HFF-Myc (cell line): ENCODE measurements at regions not wholly inside any gene's neighbourhood (a gene's known extent, or its start where the extent isn't known, plus 50 kb on each side); places are given as distances from the start of the nearest gene placed in this dataset.
"Not testable (repeated sequence)": the region's sequence is repeated elsewhere in the genome, so short reads cannot be mapped to it uniquely, and the experiment has no call there.

Experiments used
- DNase-seq: peaks from one replicate; pipeline ENCODE4 v3.0.0-alpha.2; 2011; ENCODE audit warnings: low read depth; ENCODE audit errors: extremely low read depth
- H3K4me3 ChIP-seq: replicated peaks from 2 replicates; pipeline ENCODE4 v1.5.1; 2011; ENCODE audit warnings: low read depth, mild to moderate bottlenecking, control low read depth, low read length
- TF ChIP-seq, protein P1 (sequence below): IDR thresholded peaks from 2 replicates; pipeline ENCODE4 v1.5.1; 2012; ENCODE audit warnings: mild to moderate bottlenecking, low read depth, low read length, control low read depth; ENCODE audit errors: missing control alignments

DNA sequence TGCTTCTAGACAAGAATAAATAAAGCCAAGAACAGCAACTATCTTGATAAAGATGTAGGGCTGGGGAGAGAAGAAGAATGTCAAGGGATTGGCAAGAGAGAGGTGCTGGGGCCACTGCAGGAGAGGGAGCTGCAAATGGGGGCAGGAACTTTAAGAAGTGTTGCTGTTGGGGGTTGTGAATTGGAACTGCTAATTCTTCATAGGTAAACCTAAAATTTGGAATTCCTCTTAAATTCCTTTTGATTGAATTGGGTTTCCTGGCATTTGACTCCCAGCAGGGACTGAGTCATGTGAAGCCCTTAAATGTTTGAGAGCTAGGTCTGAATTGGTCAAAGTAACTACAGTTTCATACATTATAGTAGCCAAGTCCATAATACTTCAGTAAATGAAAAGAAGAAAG lies 305.6 kb upstream of the TMTC4 start:
- no peak for DNase-seq
- TF ChIP-seq, protein P1, sequence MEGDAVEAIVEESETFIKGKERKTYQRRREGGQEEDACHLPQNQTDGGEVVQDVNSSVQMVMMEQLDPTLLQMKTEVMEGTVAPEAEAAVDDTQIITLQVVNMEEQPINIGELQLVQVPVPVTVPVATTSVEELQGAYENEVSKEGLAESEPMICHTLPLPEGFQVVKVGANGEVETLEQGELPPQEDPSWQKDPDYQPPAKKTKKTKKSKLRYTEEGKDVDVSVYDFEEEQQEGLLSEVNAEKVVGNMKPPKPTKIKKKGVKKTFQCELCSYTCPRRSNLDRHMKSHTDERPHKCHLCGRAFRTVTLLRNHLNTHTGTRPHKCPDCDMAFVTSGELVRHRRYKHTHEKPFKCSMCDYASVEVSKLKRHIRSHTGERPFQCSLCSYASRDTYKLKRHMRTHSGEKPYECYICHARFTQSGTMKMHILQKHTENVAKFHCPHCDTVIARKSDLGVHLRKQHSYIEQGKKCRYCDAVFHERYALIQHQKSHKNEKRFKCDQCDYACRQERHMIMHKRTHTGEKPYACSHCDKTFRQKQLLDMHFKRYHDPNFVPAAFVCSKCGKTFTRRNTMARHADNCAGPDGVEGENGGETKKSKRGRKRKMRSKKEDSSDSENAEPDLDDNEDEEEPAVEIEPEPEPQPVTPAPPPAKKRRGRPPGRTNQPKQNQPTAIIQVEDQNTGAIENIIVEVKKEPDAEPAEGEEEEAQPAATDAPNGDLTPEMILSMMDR, result no peak
- H3K4me3 ChIP-seq, result no peak overlapping the region

DNA sequence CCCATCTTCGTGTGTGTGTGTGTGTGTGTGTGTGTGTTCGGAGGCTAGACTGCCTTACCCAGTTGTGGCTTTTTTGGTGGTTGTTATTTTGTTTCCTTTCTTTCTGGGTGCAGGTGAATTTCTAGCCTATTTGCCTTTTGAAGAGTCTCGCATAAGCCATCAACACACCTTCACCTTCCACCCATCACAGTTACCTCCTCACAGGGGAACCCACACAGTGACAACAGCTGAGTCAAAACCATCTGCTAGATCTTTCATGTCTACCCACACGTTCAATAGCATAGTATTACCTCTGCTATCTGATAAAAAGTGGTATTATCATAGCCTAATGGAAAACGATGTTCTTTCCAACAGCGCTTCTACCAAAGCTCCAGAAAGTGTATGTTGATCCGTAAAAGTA lies 303.2 kb upstream of the TMTC4 start:
- DNase-seq, result no peak
- no peak overlapping the region for H3K4me3 ChIP-seq
- TF ChIP-seq, protein P1, result no peak

DNA sequence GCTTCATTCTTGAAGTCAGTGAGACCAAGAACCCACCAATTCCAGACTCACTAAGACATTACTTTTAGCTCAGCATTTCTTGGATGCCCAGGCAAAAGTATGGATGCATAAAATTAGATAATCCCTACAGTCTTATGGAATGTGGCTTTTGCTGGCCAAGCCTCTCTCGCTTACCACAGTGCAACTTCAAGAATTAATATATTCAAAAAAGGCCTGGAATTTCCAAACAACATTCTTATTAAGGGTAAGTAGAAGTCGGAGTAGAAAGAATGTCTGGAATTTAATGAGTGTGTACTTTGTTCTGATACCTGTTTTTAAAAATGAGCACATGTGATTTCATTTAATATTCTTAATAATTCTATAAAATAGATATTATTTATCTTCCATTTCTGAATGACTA lies 302.4 kb upstream of the TMTC4 start:
- DNase-seq, result no peak
- TF ChIP-seq, protein P1, result no peak
- H3K4me3 ChIP-seq, result no peak overlapping the region

DNA sequence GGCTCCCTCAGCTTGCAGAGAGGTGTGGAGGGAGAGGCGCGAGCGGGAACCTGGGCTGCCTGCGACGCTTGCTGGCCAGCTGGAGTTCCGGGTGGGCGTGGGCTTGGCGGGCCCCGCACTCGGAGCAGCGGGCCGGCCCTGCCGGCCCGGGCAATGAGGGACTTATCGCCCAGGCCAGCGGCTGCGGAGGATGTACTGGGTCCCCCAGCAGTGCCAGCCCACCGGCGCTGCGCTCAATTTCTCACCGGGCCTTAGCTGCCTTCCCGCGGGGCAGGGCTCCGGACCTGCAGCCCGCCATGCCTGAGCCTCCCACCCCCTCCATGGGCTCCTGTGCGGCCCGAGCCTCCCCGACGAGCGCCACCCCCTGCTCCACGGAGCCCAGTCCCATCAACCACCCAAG lies 301.1 kb upstream of the TMTC4 start:
- DNase-seq, H3K4me3 ChIP-seq: not testable (repeated sequence)

DNA sequence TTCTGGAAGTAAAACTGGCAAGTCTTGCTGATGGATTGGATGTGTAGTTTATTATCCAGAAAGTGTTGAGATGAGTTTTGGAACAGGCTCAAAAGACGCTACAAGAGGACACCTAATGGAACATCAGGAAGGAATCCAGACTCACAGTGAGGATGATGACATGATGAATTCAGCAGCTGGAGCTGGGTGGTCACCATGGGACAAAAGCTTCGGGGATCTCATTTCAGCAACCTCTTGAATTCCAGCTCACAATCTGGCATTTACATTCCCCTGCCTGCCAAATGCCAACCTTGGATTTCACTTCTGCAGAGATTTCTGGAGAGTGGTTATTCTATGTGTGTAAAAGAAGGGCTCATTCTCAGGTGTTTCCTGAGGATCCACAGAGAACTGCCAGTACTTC lies 288.0 kb upstream of the TMTC4 start:
- no peak overlapping the region for H3K4me3 ChIP-seq
- DNase-seq, result no peak
- TF ChIP-seq, protein P1, result no peak

DNA sequence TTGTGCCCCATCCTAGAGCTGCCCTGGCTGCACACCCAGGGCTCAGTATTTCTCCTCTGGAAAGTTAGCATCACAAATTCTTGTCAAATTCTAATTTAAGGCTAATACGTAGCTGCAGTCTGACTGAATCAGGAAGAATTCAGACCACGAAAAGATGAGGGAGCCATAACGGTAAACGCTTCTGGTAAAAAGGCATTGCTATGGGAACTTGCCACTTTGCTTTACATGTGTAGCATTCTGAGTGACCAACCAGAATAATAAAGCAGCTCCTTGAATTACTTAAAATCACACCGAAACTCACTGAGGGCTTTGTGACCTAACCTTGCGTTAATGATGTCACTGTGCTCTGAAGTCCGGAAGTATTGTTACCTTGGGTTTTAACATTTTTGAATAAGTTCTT lies 286.6 kb upstream of the TMTC4 start:
- TF ChIP-seq, protein P1, result no peak
- H3K4me3 ChIP-seq, result no peak overlapping the region
- no peak for DNase-seq

DNA sequence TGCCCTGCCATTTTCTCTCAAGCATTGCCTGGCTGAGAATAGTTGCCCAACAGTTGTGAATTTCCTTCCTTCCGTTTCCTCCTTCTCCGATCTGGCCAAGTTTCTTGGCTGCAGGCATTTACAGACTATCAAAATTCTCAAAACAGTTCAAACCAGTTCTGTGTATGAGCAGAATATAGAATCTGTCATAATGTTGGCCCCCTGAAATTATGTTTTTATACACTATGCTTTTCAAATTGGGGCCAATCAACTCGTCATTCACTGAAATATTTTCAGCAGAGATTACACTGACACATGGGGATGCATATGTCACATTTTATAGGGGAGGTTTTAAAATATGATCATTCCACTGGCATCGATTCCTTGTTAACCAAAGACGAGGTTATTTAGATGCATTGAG lies 284.2 kb upstream of the TMTC4 start:
- TF ChIP-seq, protein P1, result no peak
- no peak overlapping the region for H3K4me3 ChIP-seq
- DNase-seq, result no peak

DNA sequence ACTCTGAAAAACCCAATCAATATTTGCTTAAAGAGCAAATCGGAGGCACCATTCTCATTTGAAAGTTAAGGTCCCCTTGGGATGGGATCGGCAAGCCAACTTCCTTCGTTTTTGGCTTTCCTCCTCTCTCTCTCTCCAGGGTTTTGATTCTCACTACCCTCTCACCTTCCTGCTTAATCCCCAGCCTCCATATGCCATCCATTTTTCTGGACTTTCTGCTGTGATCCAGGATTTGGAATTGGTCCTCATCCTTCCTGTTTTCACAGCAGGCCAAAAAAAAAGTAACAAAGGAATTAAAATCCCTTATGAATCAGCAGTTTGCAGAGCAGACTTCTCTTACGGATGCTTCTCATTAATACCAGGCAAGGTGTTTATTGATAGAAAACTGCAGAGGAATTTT lies 283.1 kb upstream of the TMTC4 start:
- DNase-seq, result no peak
- H3K4me3 ChIP-seq, result no peak overlapping the region
- TF ChIP-seq, protein P1, result no peak
